ENCODE measurements at regions not wholly inside any gene's neighbourhood (a gene's known extent, or its start where the extent isn't known, plus 50 kb on each side); places are given as distances from the start of the nearest gene placed in this dataset.

GRCh38 chrX:142084611-142085010 is 120.5 kb downstream of the MAGEC2 start:
- Mint-ChIP-seq H3K27me3 (ENCODE audit: low read depth) (no peaks in the 10 kb centered on the region), H3K9me3 (peaks cover 30% of the 10 kb centered on the region), H3K4me1 (no peaks in the 10 kb centered on the region), H3K36me3 (peaks cover 15% of the 10 kb centered on the region), H3K4me3 (no peak overlapping the region), H3K27ac (no peak overlapping the region)
- no peak for TF ChIP-seq MXD4 (CRISPR knock-in tag; IDR thresholded peaks at IDR 0.05; ENCODE audit: borderline replicate concordance)
- TF ChIP-seq TEAD1 (CRISPR knock-in tag; IDR thresholded peaks at IDR 0.05): no peak
- no peak for TF ChIP-seq ZNF121 (CRISPR knock-in tag; IDR thresholded peaks at IDR 0.05)
- no peak for TF ChIP-seq ARID4B (CRISPR knock-in tag; IDR thresholded peaks at IDR 0.05; ENCODE audit: borderline replicate concordance)
- no peak for TF ChIP-seq GRHL2 (CRISPR knock-in tag; IDR thresholded peaks at IDR 0.05; ENCODE audit: insufficient replicate concordance, severe bottlenecking)
- TF ChIP-seq ZNF263 (CRISPR knock-in tag; IDR thresholded peaks at IDR 0.05; ENCODE audit: low read depth): no peak
- no peak for TF ChIP-seq ZBTB43 (CRISPR knock-in tag; IDR thresholded peaks at IDR 0.05)
- TF ChIP-seq CBFB (CRISPR knock-in tag; IDR thresholded peaks at IDR 0.05; ENCODE audit: low read depth): no peak
- TF ChIP-seq GTF2I (CRISPR knock-in tag; conservative IDR thresholded peaks at IDR 0.05): no peak
- TF ChIP-seq MLX (CRISPR knock-in tag; IDR thresholded peaks at IDR 0.05): no peak
- TF ChIP-seq ZNF512 (CRISPR knock-in tag; IDR thresholded peaks at IDR 0.05; ENCODE audit: borderline replicate concordance): no peak
- POLR2A ChIA-PET: no interaction called here
- ATAC-seq (no peak), DNase-seq (ENCODE audit: low spot score) (no peak)
- CTCF ChIA-PET: no interaction called here

- no peak overlapping the region for H3K4me3 Mint-ChIP-seq
- H3K27me3 Mint-ChIP-seq (ENCODE audit: low read depth): no peaks in the 10 kb centered on the region
- DNase-seq (ENCODE audit: low spot score) (no peak), ATAC-seq (no peak)
- no peak overlapping the region for H3K27ac Mint-ChIP-seq
- TF ChIP-seq GRHL2 (CRISPR knock-in tag; IDR thresholded peaks at IDR 0.05; ENCODE audit: insufficient replicate concordance, severe bottlenecking): no peak
- no peak for TF ChIP-seq HMGA2 (CRISPR knock-in tag; IDR thresholded peaks at IDR 0.05)
- no peak for TF ChIP-seq PREB (CRISPR knock-in tag; IDR thresholded peaks at IDR 0.05; ENCODE audit: borderline replicate concordance)
- TF ChIP-seq AR (CRISPR knock-in tag; IDR thresholded peaks at IDR 0.05): no peak
- peaks cover 36% of the 10 kb centered on the region for H3K9me3 Mint-ChIP-seq
- POLR2A ChIA-PET: no interaction called here
- H3K4me1 Mint-ChIP-seq: no peaks in the 10 kb centered on the region
- CTCF ChIA-PET: no interaction called here
- H3K36me3 Mint-ChIP-seq: peaks cover 25% of the 10 kb centered on the region
These were observed 128.5 kb downstream of the MAGEC2 start for GRCh38 chrX:142076633-142077032.
